ENCODE measurements at regions not wholly inside any gene's neighbourhood (a gene's known extent, or its start where the extent isn't known, plus 50 kb on each side); places are given as distances from the start of the nearest gene placed in this dataset.

GRCh38 chr3:95615592-95616310 lies 1198.6 kb upstream of the EPHA6 start:
- DNase-seq (ENCODE audit: low read depth in 2 of 2), result no peak

GRCh38 chr3:95626107-95626506 lies 1188.3 kb upstream of the EPHA6 start:
- DNase-seq (ENCODE audit: low read depth in 2 of 2), result no peak

- no peak for DNase-seq (ENCODE audit: low read depth in 2 of 2)
Measured at GRCh38 chr3:95627293-95627692, 1187.1 kb upstream of the EPHA6 start.

- DNase-seq (ENCODE audit: low read depth in 2 of 2), result no peak
Measured at GRCh38 chr3:95627697-95628096, 1186.7 kb upstream of the EPHA6 start.

GRCh38 chr3:95629802-95630201 lies 1184.6 kb upstream of the EPHA6 start:
- DNase-seq (ENCODE audit: low read depth in 2 of 2), result no peak

GRCh38 chr3:95645291-95645690 lies 1169.1 kb upstream of the EPHA6 start:
- no peak for DNase-seq (ENCODE audit: low read depth in 2 of 2)

GRCh38 chr3:95654570-95655362 lies 1159.6 kb upstream of the EPHA6 start:
- DNase-seq (ENCODE audit: low read depth in 2 of 2), result no peak

GRCh38 chr3:95655363-95655986 lies 1158.9 kb upstream of the EPHA6 start:
- no peak for DNase-seq (ENCODE audit: low read depth in 2 of 2)

- DNase-seq (ENCODE audit: low read depth in 2 of 2), result no peak
Measured at GRCh38 chr3:95670765-95671164, 1143.6 kb upstream of the EPHA6 start.

- no peak for DNase-seq (ENCODE audit: low read depth in 2 of 2)
Measured at GRCh38 chr3:95673215-95673614, 1141.2 kb upstream of the EPHA6 start.

- no peak for DNase-seq (ENCODE audit: low read depth in 2 of 2)
Measured at GRCh38 chr3:95705786-95706418, 1108.5 kb upstream of the EPHA6 start.

- DNase-seq (ENCODE audit: low read depth in 2 of 2), result no peak
Measured at GRCh38 chr3:95707268-95707667, 1107.1 kb upstream of the EPHA6 start.

GRCh38 chr3:95710684-95711083 lies 1103.7 kb upstream of the EPHA6 start:
- no peak for DNase-seq (ENCODE audit: low read depth in 2 of 2)

- no peak for DNase-seq (ENCODE audit: low read depth in 2 of 2)
Measured at GRCh38 chr3:95711789-95712188, 1102.6 kb upstream of the EPHA6 start.

- DNase-seq (ENCODE audit: low read depth in 2 of 2), result no peak
Measured at GRCh38 chr3:95715128-95715527, 1099.3 kb upstream of the EPHA6 start.

- DNase-seq (ENCODE audit: low read depth in 2 of 2), result no peak
Measured at GRCh38 chr3:95717048-95717447, 1097.3 kb upstream of the EPHA6 start.

- no peak for DNase-seq (ENCODE audit: low read depth in 2 of 2)
Measured at GRCh38 chr3:95718168-95718567, 1096.2 kb upstream of the EPHA6 start.

- DNase-seq (ENCODE audit: low read depth in 2 of 2), result no peak
Measured at GRCh38 chr3:95719481-95719880, 1094.9 kb upstream of the EPHA6 start.

- no peak for DNase-seq (ENCODE audit: low read depth in 2 of 2)
Measured at GRCh38 chr3:95721938-95722337, 1092.5 kb upstream of the EPHA6 start.

GRCh38 chr3:95725770-95726169 lies 1088.6 kb upstream of the EPHA6 start:
- DNase-seq (ENCODE audit: low read depth in 2 of 2), result no peak

GRCh38 chr3:95731753-95732152 lies 1082.6 kb upstream of the EPHA6 start:
- peak; percentile 0 to 1 for DNase-seq (ENCODE audit: low read depth in 2 of 2)

GRCh38 chr3:95733336-95733735 lies 1081.1 kb upstream of the EPHA6 start:
- no peak for DNase-seq (ENCODE audit: low read depth in 2 of 2)

All from fibroblast of skin of left quadriceps (primary cell).